ENCODE measurements at regions not wholly inside any gene's neighbourhood (a gene's known extent, or its start where the extent isn't known, plus 50 kb on each side); places are given as distances from the start of the nearest gene placed in this dataset.

DNA sequence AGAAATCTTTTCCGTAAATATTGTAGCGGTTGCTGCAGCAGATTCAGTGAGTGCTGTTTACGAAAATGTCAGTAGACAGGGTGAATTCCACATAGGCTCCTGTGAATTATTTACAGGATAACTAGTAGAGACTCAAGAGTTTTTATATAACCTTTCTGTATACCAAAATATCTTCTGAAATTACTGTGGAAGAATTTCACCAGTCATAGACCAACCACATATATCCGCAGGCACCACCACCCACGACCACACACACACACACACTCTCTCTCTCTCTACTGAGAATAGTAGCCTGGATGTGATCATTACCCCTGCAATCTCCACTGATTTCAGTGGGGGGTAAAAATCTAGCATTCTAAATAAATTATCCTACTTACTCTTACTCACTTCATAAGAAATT is 341.8 kb downstream of the RBM43 start:
- Histone ChIP-seq H3K4me1 (replicated peaks) (no peaks in the 10 kb centered on the region), H3K36me3 (no peaks in the 10 kb centered on the region), H3K4me3 (no peak overlapping the region), H3K9me3 (no peaks in the 10 kb centered on the region), H3K27me3 (replicated peaks; ENCODE audit: insufficient read depth) (no peaks in the 10 kb centered on the region), H3K27ac (no peak overlapping the region)
- DNase-seq (ENCODE audit: low spot score), result no peak
- intact Hi-C loops (cut with DNase I), result no loop called here
- WGBS, result 90% methylated on average over 5 of the region's 5 CpGs
- TF ChIP-seq POLR2A (IDR thresholded peaks at IDR 0.05) (no peak), POLR2AphosphoS5 (IDR thresholded peaks at IDR 0.05) (no peak)
- TF ChIP-seq, protein P1, sequence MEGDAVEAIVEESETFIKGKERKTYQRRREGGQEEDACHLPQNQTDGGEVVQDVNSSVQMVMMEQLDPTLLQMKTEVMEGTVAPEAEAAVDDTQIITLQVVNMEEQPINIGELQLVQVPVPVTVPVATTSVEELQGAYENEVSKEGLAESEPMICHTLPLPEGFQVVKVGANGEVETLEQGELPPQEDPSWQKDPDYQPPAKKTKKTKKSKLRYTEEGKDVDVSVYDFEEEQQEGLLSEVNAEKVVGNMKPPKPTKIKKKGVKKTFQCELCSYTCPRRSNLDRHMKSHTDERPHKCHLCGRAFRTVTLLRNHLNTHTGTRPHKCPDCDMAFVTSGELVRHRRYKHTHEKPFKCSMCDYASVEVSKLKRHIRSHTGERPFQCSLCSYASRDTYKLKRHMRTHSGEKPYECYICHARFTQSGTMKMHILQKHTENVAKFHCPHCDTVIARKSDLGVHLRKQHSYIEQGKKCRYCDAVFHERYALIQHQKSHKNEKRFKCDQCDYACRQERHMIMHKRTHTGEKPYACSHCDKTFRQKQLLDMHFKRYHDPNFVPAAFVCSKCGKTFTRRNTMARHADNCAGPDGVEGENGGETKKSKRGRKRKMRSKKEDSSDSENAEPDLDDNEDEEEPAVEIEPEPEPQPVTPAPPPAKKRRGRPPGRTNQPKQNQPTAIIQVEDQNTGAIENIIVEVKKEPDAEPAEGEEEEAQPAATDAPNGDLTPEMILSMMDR (IDR thresholded peaks at IDR 0.05), result no peak

DNA sequence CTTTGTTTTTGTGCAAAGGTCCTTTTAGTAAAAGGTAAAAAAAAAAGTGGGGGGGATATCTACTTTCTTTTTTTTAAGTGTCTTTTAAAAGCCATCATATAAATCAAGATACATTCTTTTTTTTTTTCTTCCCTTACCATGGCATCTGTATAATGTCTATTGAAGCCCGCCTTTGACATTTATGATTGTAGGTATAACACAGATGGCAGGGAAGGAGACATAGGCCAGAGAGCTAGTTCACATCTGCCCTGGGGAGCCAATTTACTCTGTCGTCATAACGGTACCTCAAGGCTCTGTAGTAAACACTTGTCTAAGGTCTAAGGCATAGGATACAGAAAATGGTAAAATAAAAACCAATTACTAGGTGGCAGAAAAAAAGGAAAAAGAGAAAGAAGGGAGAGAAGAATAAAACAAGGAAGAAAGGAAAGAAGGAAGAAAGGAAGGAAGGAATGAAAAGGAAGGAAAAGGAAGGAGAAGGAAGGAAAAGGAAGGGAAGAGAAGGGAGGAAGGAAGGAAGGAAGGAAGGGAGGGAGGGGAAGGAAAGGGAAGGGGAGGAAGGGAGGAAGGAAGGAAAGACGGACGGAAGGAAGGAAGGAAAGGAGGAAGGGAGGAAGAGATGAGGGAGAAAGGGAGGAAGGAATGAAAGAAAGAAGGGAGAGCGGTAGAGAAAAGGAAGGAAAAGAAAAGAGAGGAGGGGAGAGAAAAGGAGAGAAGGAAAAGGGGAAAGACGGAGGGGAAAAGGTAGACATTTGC is 343.5 kb downstream of the RBM43 start:
- 79% methylated on average over 7 of the region's 7 CpGs for WGBS
- H3K27me3 ChIP-seq (replicated peaks; ENCODE audit: insufficient read depth), result no peaks in the 10 kb centered on the region
- DNase-seq (ENCODE audit: low spot score), result no peak
- H3K9me3 ChIP-seq, result no peaks in the 10 kb centered on the region
- no peaks in the 10 kb centered on the region for H3K36me3 ChIP-seq
- TF ChIP-seq POLR2A (IDR thresholded peaks at IDR 0.05), result no peak
- no peak for TF ChIP-seq POLR2AphosphoS5 (IDR thresholded peaks at IDR 0.05)
- TF ChIP-seq, protein P1 (IDR thresholded peaks at IDR 0.05), result no peak
- intact Hi-C loops (cut with DNase I), result no loop called here
- no peak overlapping the region for H3K27ac ChIP-seq
- no peak overlapping the region for H3K4me3 ChIP-seq
- H3K4me1 ChIP-seq (replicated peaks), result no peaks in the 10 kb centered on the region

DNA sequence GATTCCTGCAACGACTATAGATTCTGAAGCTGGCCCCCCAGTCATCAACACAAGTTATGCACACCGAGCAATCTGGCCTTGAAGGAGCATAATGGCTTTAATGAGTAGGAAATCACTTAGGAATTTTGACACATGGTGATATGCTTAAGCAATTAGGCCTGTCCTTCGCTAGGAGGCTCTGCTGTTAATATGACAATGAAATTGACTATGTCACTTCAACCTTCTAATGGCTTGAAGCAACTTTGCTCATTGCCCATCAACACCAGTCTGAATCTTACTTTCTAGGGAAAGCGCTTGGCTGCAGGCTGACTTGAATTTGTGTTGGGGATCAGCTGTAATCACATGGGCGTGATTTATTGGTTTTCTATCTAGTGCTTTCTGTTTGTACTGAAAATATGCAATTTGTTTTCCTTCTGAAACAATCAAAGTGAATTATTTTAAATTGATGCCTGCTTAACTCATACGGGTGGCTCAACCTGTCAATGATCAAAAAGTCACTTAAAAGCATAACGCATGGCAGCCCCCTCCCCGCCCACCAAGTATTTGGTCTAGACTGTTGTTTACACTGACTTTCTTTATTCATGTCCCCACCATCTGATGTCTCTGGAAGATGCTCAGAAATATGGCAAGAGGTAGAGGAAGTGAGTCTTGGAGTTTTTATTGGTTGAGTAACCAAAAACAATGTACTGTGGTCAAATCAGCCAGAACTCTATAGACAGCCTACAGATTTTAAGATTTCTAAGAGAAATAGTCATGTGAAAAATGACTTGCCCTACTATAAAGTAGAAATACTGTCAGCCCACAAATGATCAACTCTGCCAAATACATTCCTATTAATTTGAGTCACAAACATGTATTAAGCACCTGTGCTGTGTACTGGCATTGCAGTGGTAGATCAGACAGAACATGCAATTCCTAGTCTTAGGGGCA is 344.9 kb downstream of the RBM43 start:
- Histone ChIP-seq H3K9me3 (no peaks in the 10 kb centered on the region), H3K27ac (no peak overlapping the region), H3K36me3 (no peaks in the 10 kb centered on the region), H3K27me3 (replicated peaks; ENCODE audit: insufficient read depth) (no peaks in the 10 kb centered on the region), H3K4me3 (no peak overlapping the region), H3K4me1 (replicated peaks) (no peaks in the 10 kb centered on the region)
- WGBS, result 89% methylated on average over 8 of the region's 8 CpGs
- DNase-seq (ENCODE audit: low spot score), result no peak
- intact Hi-C loops (cut with DNase I), result no loop called here
- TF ChIP-seq POLR2A (IDR thresholded peaks at IDR 0.05), result no peak
- TF ChIP-seq POLR2AphosphoS5 (IDR thresholded peaks at IDR 0.05), result no peak
- TF ChIP-seq, protein P1 (IDR thresholded peaks at IDR 0.05), result no peak

- Histone ChIP-seq H3K36me3 (no peaks in the 10 kb centered on the region), H3K4me3 (no peak overlapping the region), H3K4me1 (replicated peaks) (no peaks in the 10 kb centered on the region), H3K9me3 (no peaks in the 10 kb centered on the region), H3K27ac (peak overlapping the region in 1 of 2 donors; percentile 25), H3K27me3 (replicated peaks; ENCODE audit: insufficient read depth) (no peaks in the 10 kb centered on the region)
- TF ChIP-seq POLR2AphosphoS5 (IDR thresholded peaks at IDR 0.05), result peak; percentile 45
- no peak for TF ChIP-seq POLR2A (IDR thresholded peaks at IDR 0.05)
- intact Hi-C loops (cut with DNase I), result loop anchor here (5.0 kb wide), 1 partner anchor 425 kb away; the partner anchor contains the start of gene RND3
- peak; percentile 11 for DNase-seq (ENCODE audit: low spot score)
- WGBS, result 21% methylated on average over 9 of the region's 9 CpGs
These were observed 349.8 kb downstream of the RBM43 start for GRCh38 chr2:150911766-150912280.

- Histone ChIP-seq H3K4me1 (replicated peaks) (no peaks in the 10 kb centered on the region), H3K27me3 (replicated peaks; ENCODE audit: insufficient read depth) (no peaks in the 10 kb centered on the region), H3K36me3 (no peaks in the 10 kb centered on the region), H3K9me3 (no peaks in the 10 kb centered on the region), H3K27ac (no peak overlapping the region), H3K4me3 (no peak overlapping the region)
- no peak for DNase-seq (ENCODE audit: low spot score)
- 92% methylated on average over 1 of the region's 1 CpG for WGBS
- intact Hi-C loops (cut with DNase I), result loop anchor here (5.0 to 10.0 kb wide), 2 partner anchors 422 to 1315 kb away; partner anchors contain the start of gene RND3
- TF ChIP-seq, protein P1 (IDR thresholded peaks at IDR 0.05), result peak in 1 of 4 experiments; percentile 11
- no peak for TF ChIP-seq POLR2A (IDR thresholded peaks at IDR 0.05)
These were observed 352.1 kb downstream of the RBM43 start for GRCh38 chr2:150909613-150910012.

Measured in prostate gland (tissue), 2 donors.